ENCODE measurements at regions not wholly inside any gene's neighbourhood (a gene's known extent, or its start where the extent isn't known, plus 50 kb on each side); places are given as distances from the start of the nearest gene placed in this dataset.
A peak's percentile ranks its signal among the peaks of the same experiment; 100 is the strongest.

- in situ Hi-C loops (cut with HindIII; ENCODE audit: low sequenced_read_pairs): no loop called here
- no peak for DNase-seq (ENCODE audit: low spot score)
Measured at GRCh38 chr5:2696156-2696807, 55.2 kb downstream of the IRX2 start.

GRCh38 chr5:2695200-2695891 lies 56.1 kb downstream of the IRX2 start:
- no peak for DNase-seq (ENCODE audit: low spot score)
- in situ Hi-C loops (cut with HindIII; ENCODE audit: low sequenced_read_pairs): no loop called here

GRCh38 chr5:2691530-2691929 lies 59.9 kb downstream of the IRX2 start:
- no peak for DNase-seq (ENCODE audit: low spot score)
- in situ Hi-C loops (cut with HindIII; ENCODE audit: low sequenced_read_pairs): no loop called here

- DNase-seq (ENCODE audit: low spot score): no peak
- in situ Hi-C loops (cut with HindIII; ENCODE audit: low sequenced_read_pairs): no loop called here
Measured at GRCh38 chr5:2690293-2690692, 61.2 kb downstream of the IRX2 start.

- no peak for DNase-seq (ENCODE audit: low spot score)
- in situ Hi-C loops (cut with HindIII; ENCODE audit: low sequenced_read_pairs): no loop called here
Measured at GRCh38 chr5:2688586-2688985, 62.9 kb downstream of the IRX2 start.

- in situ Hi-C loops (cut with HindIII; ENCODE audit: low sequenced_read_pairs): no loop called here
- no peak for DNase-seq (ENCODE audit: low spot score)
Measured at GRCh38 chr5:2687746-2688145, 63.7 kb downstream of the IRX2 start.

- in situ Hi-C loops (cut with HindIII; ENCODE audit: low sequenced_read_pairs): no loop called here
- no peak for DNase-seq (ENCODE audit: low spot score)
Measured at GRCh38 chr5:2686321-2687124, 65.0 kb downstream of the IRX2 start.

- in situ Hi-C loops (cut with HindIII; ENCODE audit: low sequenced_read_pairs): no loop called here
- DNase-seq (ENCODE audit: low spot score): no peak
Measured at GRCh38 chr5:2685651-2686272, 65.7 kb downstream of the IRX2 start.

GRCh38 chr5:2684606-2685005 lies 66.9 kb downstream of the IRX2 start:
- in situ Hi-C loops (cut with HindIII; ENCODE audit: low sequenced_read_pairs): no loop called here
- DNase-seq (ENCODE audit: low spot score): no peak

- no peak for DNase-seq (ENCODE audit: low spot score)
- in situ Hi-C loops (cut with HindIII; ENCODE audit: low sequenced_read_pairs): no loop called here
Measured at GRCh38 chr5:2683720-2684119, 67.8 kb downstream of the IRX2 start.

GRCh38 chr5:2681476-2681875 lies 70.0 kb downstream of the IRX2 start:
- no peak for DNase-seq (ENCODE audit: low spot score)
- in situ Hi-C loops (cut with HindIII; ENCODE audit: low sequenced_read_pairs): no loop called here

GRCh38 chr5:2680979-2681378 lies 70.5 kb downstream of the IRX2 start:
- DNase-seq (ENCODE audit: low spot score): no peak
- in situ Hi-C loops (cut with HindIII; ENCODE audit: low sequenced_read_pairs): no loop called here

- no peak for DNase-seq (ENCODE audit: low spot score)
- in situ Hi-C loops (cut with HindIII; ENCODE audit: low sequenced_read_pairs): no loop called here
Measured at GRCh38 chr5:2677689-2678088, 73.8 kb downstream of the IRX2 start.

- in situ Hi-C loops (cut with HindIII; ENCODE audit: low sequenced_read_pairs): no loop called here
- peak; percentile 12 for DNase-seq (ENCODE audit: low spot score)
Measured at GRCh38 chr5:2675548-2675947, 75.9 kb downstream of the IRX2 start.

GRCh38 chr5:2674456-2674855 lies 77.0 kb downstream of the IRX2 start:
- no peak for DNase-seq (ENCODE audit: low spot score)
- in situ Hi-C loops (cut with HindIII; ENCODE audit: low sequenced_read_pairs): no loop called here

- no peak for DNase-seq (ENCODE audit: low spot score)
- in situ Hi-C loops (cut with HindIII; ENCODE audit: low sequenced_read_pairs): no loop called here
Measured at GRCh38 chr5:2670940-2671339, 80.5 kb downstream of the IRX2 start.

GRCh38 chr5:2669913-2670312 lies 81.6 kb downstream of the IRX2 start:
- in situ Hi-C loops (cut with HindIII; ENCODE audit: low sequenced_read_pairs): no loop called here
- DNase-seq (ENCODE audit: low spot score): no peak

- in situ Hi-C loops (cut with HindIII; ENCODE audit: low sequenced_read_pairs): no loop called here
- no peak for DNase-seq (ENCODE audit: low spot score)
Measured at GRCh38 chr5:2669259-2669658, 82.2 kb downstream of the IRX2 start.

GRCh38 chr5:2666081-2666480 lies 85.4 kb downstream of the IRX2 start:
- no peak for DNase-seq (ENCODE audit: low spot score)
- in situ Hi-C loops (cut with HindIII; ENCODE audit: low sequenced_read_pairs): no loop called here

GRCh38 chr5:2663489-2663888 lies 88.0 kb downstream of the IRX2 start:
- in situ Hi-C loops (cut with HindIII; ENCODE audit: low sequenced_read_pairs): no loop called here
- no peak for DNase-seq (ENCODE audit: low spot score)
